Liver (tissue), 3 donors: ENCODE measurements at regions not wholly inside any gene's neighbourhood (a gene's known extent, or its start where the extent isn't known, plus 50 kb on each side); places are given as distances from the start of the nearest gene placed in this dataset.

Source experiments
- ATF3 ChIP-seq: IDR thresholded peaks from 2 replicates; pipeline ENCODE4 v1.6.1; 2016; ENCODE audit warnings: antibody characterized with exemption
- CTCF ChIP-seq: fragments of 150-350 bp; IDR thresholded peaks from 2 replicates; pipeline ENCODE4 v1.5.1; 2017; ENCODE audit warnings: improper control_type of control experiment, low read depth, low read length; ENCODE audit not compliant: missing input control
- EGR1 ChIP-seq, 2 donors: IDR thresholded peaks; 2 replicates each; pipeline ENCODE4 v1.6.1; 2016 to 2018; ENCODE audit warnings: antibody characterized with exemption in 2 of 2, low read depth in 2 of 2
- FOXA1 ChIP-seq: IDR thresholded peaks from 2 replicates; pipeline ENCODE4 v1.6.1; 2016; ENCODE audit warnings: antibody characterized with exemption
- FOXA2 ChIP-seq: IDR thresholded peaks from 2 replicates; pipeline ENCODE4 v1.6.1; 2016; ENCODE audit warnings: antibody characterized with exemption
- GABPA ChIP-seq, 2 donors: IDR thresholded peaks in 1 of 2; conservative IDR thresholded peaks in 1 of 2; 2 replicates each; pipeline ENCODE4 v1.6.1; 2016; ENCODE audit warnings: antibody characterized with exemption in 2 of 2, mild to moderate bottlenecking in 1 of 2, moderate library complexity in 1 of 2
- HNF4A ChIP-seq, 2 donors: conservative IDR thresholded peaks; 2 replicates each; pipeline ENCODE4 v1.6.1; 2016; ENCODE audit warnings: antibody characterized with exemption in 2 of 2, mild to moderate bottlenecking in 2 of 2
- JUND ChIP-seq, 2 donors: IDR thresholded peaks; 2 replicates each; pipeline ENCODE4 v1.6.1; 2016; ENCODE audit warnings: antibody characterized with exemption in 2 of 2
- RAD21 ChIP-seq, 2 donors: IDR thresholded peaks; 2 replicates each; pipeline ENCODE4 v1.6.1; 2016; ENCODE audit warnings: antibody characterized with exemption in 2 of 2, mild to moderate bottlenecking in 2 of 2
- REST ChIP-seq: IDR thresholded peaks from 2 replicates; pipeline ENCODE4 v1.6.1; 2016; ENCODE audit warnings: antibody characterized with exemption, mild to moderate bottlenecking
- TAF1 ChIP-seq: conservative IDR thresholded peaks from 2 replicates; pipeline ENCODE4 v1.6.1; 2016; ENCODE audit warnings: antibody characterized with exemption, mild to moderate bottlenecking
- TF ChIP-seq, protein P1 (sequence below): IDR thresholded peaks from 2 replicates; pipeline ENCODE4 v1.6.1; 2016; ENCODE audit warnings: antibody characterized with exemption
- donor health status: healthy.
- donor health status: healthy.

- TF ChIP-seq HNF4A (conservative IDR thresholded peaks at IDR 0.05) = no peak
- TF ChIP-seq CTCF = no peak
- no peak for TF ChIP-seq ATF3
- no peak for TF ChIP-seq RAD21 (IDR thresholded peaks at IDR 0.05)
- TF ChIP-seq JUND (IDR thresholded peaks at IDR 0.05) = no peak
- no peak for TF ChIP-seq TAF1
- TF ChIP-seq GABPA (IDR thresholded peaks at IDR 0.05 in 1 of 2, conservative IDR thresholded peaks at IDR 0.05 in 1 of 2) = no peak
- TF ChIP-seq, protein P1, sequence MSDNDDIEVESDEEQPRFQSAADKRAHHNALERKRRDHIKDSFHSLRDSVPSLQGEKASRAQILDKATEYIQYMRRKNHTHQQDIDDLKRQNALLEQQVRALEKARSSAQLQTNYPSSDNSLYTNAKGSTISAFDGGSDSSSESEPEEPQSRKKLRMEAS = no peak
- TF ChIP-seq REST = no peak
- no peak for TF ChIP-seq FOXA1
- no peak for TF ChIP-seq FOXA2
- no peak for TF ChIP-seq EGR1 (IDR thresholded peaks at IDR 0.05; ENCODE audit: low read depth in 2 of 2)
These were observed 502.3 kb downstream of the AACS start for GRCh38 chr12:125567581-125567980.
